ENCODE measurements at regions not wholly inside any gene's neighbourhood (a gene's known extent, or its start where the extent isn't known, plus 50 kb on each side); places are given as distances from the start of the nearest gene placed in this dataset.

- TF ChIP-seq CTCF (IDR thresholded peaks at IDR 0.05; ENCODE audit: insufficient read depth, low read length, poor library complexity, severe bottlenecking), result no peak
- no peak for DNase-seq (ENCODE audit: low read depth)
- H3K36me3 ChIP-seq (ENCODE audit: control insufficient read depth, insufficient read depth, low read length), result no peaks in the 10 kb centered on the region
Measured at GRCh38 chr20:52880997-52881396, 91.2 kb upstream of the TSHZ2 start.

GRCh38 chr20:52880259-52880658 is 91.9 kb upstream of the TSHZ2 start:
- Histone ChIP-seq H3K27me3 (ENCODE audit: control insufficient read depth, insufficient read depth, low read length) (no peaks in the 10 kb centered on the region), H3K4me3 (ENCODE audit: low read depth, low read length) (no peak overlapping the region), H3K36me3 (ENCODE audit: control insufficient read depth, insufficient read depth, low read length) (no peaks in the 10 kb centered on the region)
- no peak for TF ChIP-seq CTCF (IDR thresholded peaks at IDR 0.05; ENCODE audit: insufficient read depth, low read length, poor library complexity, severe bottlenecking)
- no peak for DNase-seq (ENCODE audit: low read depth)

More at GRCh38 chr20:52880997-52881396, 91.2 kb upstream of the TSHZ2 start:
- Histone ChIP-seq H3K4me3 (ENCODE audit: low read depth, low read length) (no peak overlapping the region), H3K27me3 (ENCODE audit: control insufficient read depth, insufficient read depth, low read length) (no peaks in the 10 kb centered on the region)

- Histone ChIP-seq H3K27me3 (ENCODE audit: control insufficient read depth, insufficient read depth, low read length) (no peaks in the 10 kb centered on the region), H3K4me3 (ENCODE audit: low read depth, low read length) (no peak overlapping the region), H3K36me3 (ENCODE audit: control insufficient read depth, insufficient read depth, low read length) (no peaks in the 10 kb centered on the region)
- DNase-seq (ENCODE audit: low read depth), result no peak
- TF ChIP-seq CTCF (IDR thresholded peaks at IDR 0.05; ENCODE audit: insufficient read depth, low read length, poor library complexity, severe bottlenecking), result no peak
Measured at GRCh38 chr20:52874241-52874640, 97.9 kb upstream of the TSHZ2 start.

- no peak for TF ChIP-seq CTCF (IDR thresholded peaks at IDR 0.05; ENCODE audit: insufficient read depth, low read length, poor library complexity, severe bottlenecking)
Measured at GRCh38 chr20:52869698-52870501, 102.3 kb upstream of the TSHZ2 start.

GRCh38 chr20:52869276-52869675 is 102.9 kb upstream of the TSHZ2 start:
- DNase-seq (ENCODE audit: low read depth), result no peak
- H3K27me3 ChIP-seq (ENCODE audit: control insufficient read depth, insufficient read depth, low read length), result no peaks in the 10 kb centered on the region
- TF ChIP-seq CTCF (IDR thresholded peaks at IDR 0.05; ENCODE audit: insufficient read depth, low read length, poor library complexity, severe bottlenecking), result no peak
- H3K4me3 ChIP-seq (ENCODE audit: low read depth, low read length), result no peak overlapping the region
- no peaks in the 10 kb centered on the region for H3K36me3 ChIP-seq (ENCODE audit: control insufficient read depth, insufficient read depth, low read length)

More at GRCh38 chr20:52869698-52870501, 102.3 kb upstream of the TSHZ2 start:
- no peak for DNase-seq (ENCODE audit: low read depth)
- Histone ChIP-seq H3K4me3 (ENCODE audit: low read depth, low read length) (no peak overlapping the region), H3K27me3 (ENCODE audit: control insufficient read depth, insufficient read depth, low read length) (no peaks in the 10 kb centered on the region), H3K36me3 (ENCODE audit: control insufficient read depth, insufficient read depth, low read length) (no peaks in the 10 kb centered on the region)

- H3K36me3 ChIP-seq (ENCODE audit: control insufficient read depth, insufficient read depth, low read length), result no peaks in the 10 kb centered on the region
- no peak for TF ChIP-seq CTCF (IDR thresholded peaks at IDR 0.05; ENCODE audit: insufficient read depth, low read length, poor library complexity, severe bottlenecking)
- H3K4me3 ChIP-seq (ENCODE audit: low read depth, low read length), result no peak overlapping the region
- H3K27me3 ChIP-seq (ENCODE audit: control insufficient read depth, insufficient read depth, low read length), result no peaks in the 10 kb centered on the region
- DNase-seq (ENCODE audit: low read depth), result no peak
Measured at GRCh38 chr20:52867305-52867704, 104.9 kb upstream of the TSHZ2 start.

All from kidney epithelial cell (primary cell).